ENCODE measurements at regions not wholly inside any gene's neighbourhood (a gene's known extent, or its start where the extent isn't known, plus 50 kb on each side); places are given as distances from the start of the nearest gene placed in this dataset.

DNA sequence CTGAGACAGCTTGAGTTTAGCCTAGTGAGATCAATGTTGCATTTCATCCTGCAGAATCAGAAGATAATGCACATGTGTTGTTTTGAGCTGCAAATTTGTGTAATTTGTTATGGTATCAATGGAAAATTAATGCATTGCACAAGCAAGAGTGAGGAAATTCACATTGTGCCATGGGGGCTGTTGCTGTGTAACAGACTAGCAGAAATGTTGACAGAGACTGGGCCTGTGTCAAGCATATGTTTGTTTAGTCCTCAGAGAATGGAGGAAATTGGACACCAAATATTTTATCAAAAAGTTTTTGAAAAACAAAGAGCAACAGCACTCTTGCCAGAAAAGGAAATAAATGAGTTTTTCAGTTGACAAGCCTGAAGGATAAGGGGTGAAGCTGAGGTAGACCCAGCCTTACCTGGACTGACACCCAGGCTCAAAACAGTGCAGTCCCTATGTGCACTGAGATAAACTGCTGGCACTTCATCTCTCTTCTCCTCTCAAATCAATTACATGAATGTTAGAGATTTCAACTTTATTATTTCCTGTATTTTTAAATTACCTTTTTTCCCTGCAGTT, 1150.0 kb downstream of the FSCB start:
- TF ChIP-seq, protein P1, sequence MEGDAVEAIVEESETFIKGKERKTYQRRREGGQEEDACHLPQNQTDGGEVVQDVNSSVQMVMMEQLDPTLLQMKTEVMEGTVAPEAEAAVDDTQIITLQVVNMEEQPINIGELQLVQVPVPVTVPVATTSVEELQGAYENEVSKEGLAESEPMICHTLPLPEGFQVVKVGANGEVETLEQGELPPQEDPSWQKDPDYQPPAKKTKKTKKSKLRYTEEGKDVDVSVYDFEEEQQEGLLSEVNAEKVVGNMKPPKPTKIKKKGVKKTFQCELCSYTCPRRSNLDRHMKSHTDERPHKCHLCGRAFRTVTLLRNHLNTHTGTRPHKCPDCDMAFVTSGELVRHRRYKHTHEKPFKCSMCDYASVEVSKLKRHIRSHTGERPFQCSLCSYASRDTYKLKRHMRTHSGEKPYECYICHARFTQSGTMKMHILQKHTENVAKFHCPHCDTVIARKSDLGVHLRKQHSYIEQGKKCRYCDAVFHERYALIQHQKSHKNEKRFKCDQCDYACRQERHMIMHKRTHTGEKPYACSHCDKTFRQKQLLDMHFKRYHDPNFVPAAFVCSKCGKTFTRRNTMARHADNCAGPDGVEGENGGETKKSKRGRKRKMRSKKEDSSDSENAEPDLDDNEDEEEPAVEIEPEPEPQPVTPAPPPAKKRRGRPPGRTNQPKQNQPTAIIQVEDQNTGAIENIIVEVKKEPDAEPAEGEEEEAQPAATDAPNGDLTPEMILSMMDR (IDR thresholded peaks at IDR 0.05), result no peak
- no peak for TF ChIP-seq POLR2A (IDR thresholded peaks at IDR 0.05)
